HEK293T (cell line): ENCODE measurements at regions not wholly inside any gene's neighbourhood (a gene's known extent, or its start where the extent isn't known, plus 50 kb on each side); places are given as distances from the start of the nearest gene placed in this dataset.

Experiments
- BHLHE40 ChIP-seq: fragments of 450-650 bp; IDR thresholded peaks from 2 replicates; pipeline ENCODE4 v1.6.1; 2016; ENCODE audit warnings: mild to moderate bottlenecking, moderate library complexity, borderline replicate concordance
- FOXA1 ChIP-seq: fragments of 450-650 bp; IDR thresholded peaks from 2 replicates; pipeline ENCODE4 v1.6.1; 2016; ENCODE audit warnings: mild to moderate bottlenecking
- L3MBTL2 ChIP-seq: fragments of 450-650 bp; conservative IDR thresholded peaks from 2 replicates; pipeline ENCODE4 v1.6.1; 2016; ENCODE audit warnings: mild to moderate bottlenecking
- LEF1 ChIP-seq: fragments of 450-650 bp; IDR thresholded peaks from 2 replicates; pipeline ENCODE4 v1.6.1; 2017; ENCODE audit warnings: mild to moderate bottlenecking, borderline replicate concordance
- NFRKB ChIP-seq: fragments of 450-650 bp; IDR thresholded peaks from 2 replicates; pipeline ENCODE4 v1.6.1; 2016; ENCODE audit warnings: mild to moderate bottlenecking, moderate library complexity
- SP1 ChIP-seq: fragments of 450-650 bp; IDR thresholded peaks from 2 replicates; pipeline ENCODE4 v1.6.1; 2017
- ZNF384 ChIP-seq: fragments of 450-650 bp; IDR thresholded peaks from 2 replicates; pipeline ENCODE4 v1.6.1; 2016
- TF ChIP-seq, protein P1 (sequence below): fragments of 450-650 bp; IDR thresholded peaks from 2 replicates; pipeline ENCODE4 v1.6.1; 2016

DNA sequence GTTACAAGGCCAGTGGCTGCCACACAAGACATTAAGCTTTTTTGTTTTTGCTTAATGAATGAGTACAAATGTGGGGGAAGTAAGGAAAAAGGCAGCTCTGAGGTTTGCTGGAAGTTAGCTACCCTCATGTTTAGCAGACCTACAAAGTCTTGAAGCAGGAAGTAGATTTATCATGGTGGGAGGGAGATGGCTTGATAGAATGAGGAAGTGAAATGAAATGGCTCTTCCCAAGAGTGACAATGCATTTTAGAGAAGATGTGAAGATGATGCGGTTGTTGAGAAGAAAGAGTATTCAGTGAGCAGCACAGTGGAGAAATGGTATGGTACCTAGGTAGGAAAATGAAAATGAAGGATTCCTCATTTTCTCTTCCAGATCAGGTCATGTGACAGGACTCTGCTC is 108.0 kb downstream of the SLIT2 start:
- TF ChIP-seq SP1 = no peak
- TF ChIP-seq LEF1 = no peak
- TF ChIP-seq NFRKB = no peak
- no peak for TF ChIP-seq FOXA1
- no peak for TF ChIP-seq ZNF384
- TF ChIP-seq L3MBTL2 = no peak
- no peak for TF ChIP-seq BHLHE40
- TF ChIP-seq, protein P1, sequence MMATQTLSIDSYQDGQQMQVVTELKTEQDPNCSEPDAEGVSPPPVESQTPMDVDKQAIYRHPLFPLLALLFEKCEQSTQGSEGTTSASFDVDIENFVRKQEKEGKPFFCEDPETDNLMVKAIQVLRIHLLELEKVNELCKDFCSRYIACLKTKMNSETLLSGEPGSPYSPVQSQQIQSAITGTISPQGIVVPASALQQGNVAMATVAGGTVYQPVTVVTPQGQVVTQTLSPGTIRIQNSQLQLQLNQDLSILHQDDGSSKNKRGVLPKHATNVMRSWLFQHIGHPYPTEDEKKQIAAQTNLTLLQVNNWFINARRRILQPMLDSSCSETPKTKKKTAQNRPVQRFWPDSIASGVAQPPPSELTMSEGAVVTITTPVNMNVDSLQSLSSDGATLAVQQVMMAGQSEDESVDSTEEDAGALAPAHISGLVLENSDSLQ = no peak
